ENCODE measurements at regions not wholly inside any gene's neighbourhood (a gene's known extent, or its start where the extent isn't known, plus 50 kb on each side); places are given as distances from the start of the nearest gene placed in this dataset.

- H3K4me3 Mint-ChIP-seq (ENCODE audit: unreplicated experiment), result no peak overlapping the region
- no peak overlapping the region for H3K27ac Mint-ChIP-seq (ENCODE audit: unreplicated experiment)
- no peaks in the 10 kb centered on the region for H3K9me3 Mint-ChIP-seq (ENCODE audit: unreplicated experiment)
- no peak for TF ChIP-seq CTCF (IDR thresholded peaks at IDR 0.05)
- H3K27me3 Mint-ChIP-seq (ENCODE audit: unreplicated experiment), result peaks cover 25% of the 10 kb centered on the region
- no peaks in the 10 kb centered on the region for H3K36me3 Mint-ChIP-seq (ENCODE audit: unreplicated experiment)
- DNase-seq (ENCODE audit: extremely low spot score, unreplicated experiment), result no peak
- peaks cover 11% of the 10 kb centered on the region for H3K4me1 Mint-ChIP-seq (ENCODE audit: unreplicated experiment)
Measured at GRCh38 chr3:72295962-72296450, 511.1 kb upstream of the PROK2 start.

- H3K9me3 Mint-ChIP-seq (ENCODE audit: unreplicated experiment), result no peaks in the 10 kb centered on the region
- peaks cover 16% of the 10 kb centered on the region for H3K4me1 Mint-ChIP-seq (ENCODE audit: unreplicated experiment)
- H3K27ac Mint-ChIP-seq (ENCODE audit: unreplicated experiment), result no peak overlapping the region
- peaks cover 29% of the 10 kb centered on the region for H3K27me3 Mint-ChIP-seq (ENCODE audit: unreplicated experiment)
- no peak for DNase-seq (ENCODE audit: extremely low spot score, unreplicated experiment)
- no peaks in the 10 kb centered on the region for H3K36me3 Mint-ChIP-seq (ENCODE audit: unreplicated experiment)
- H3K4me3 Mint-ChIP-seq (ENCODE audit: unreplicated experiment), result no peak overlapping the region
- TF ChIP-seq CTCF (IDR thresholded peaks at IDR 0.05), result no peak
Measured at GRCh38 chr3:72295276-72295961, 510.5 kb upstream of the PROK2 start.

GRCh38 chr3:72290859-72291638, 506.1 kb upstream of the PROK2 start:
- H3K9me3 Mint-ChIP-seq (ENCODE audit: unreplicated experiment), result no peaks in the 10 kb centered on the region
- TF ChIP-seq CTCF (IDR thresholded peaks at IDR 0.05), result no peak
- no peak overlapping the region for H3K27ac Mint-ChIP-seq (ENCODE audit: unreplicated experiment)
- no peak overlapping the region for H3K4me3 Mint-ChIP-seq (ENCODE audit: unreplicated experiment)
- H3K27me3 Mint-ChIP-seq (ENCODE audit: unreplicated experiment), result peaks cover 46% of the 10 kb centered on the region
- H3K4me1 Mint-ChIP-seq (ENCODE audit: unreplicated experiment), result peaks cover 20% of the 10 kb centered on the region
- no peak for DNase-seq (ENCODE audit: extremely low spot score, unreplicated experiment)
- no peaks in the 10 kb centered on the region for H3K36me3 Mint-ChIP-seq (ENCODE audit: unreplicated experiment)

GRCh38 chr3:72289692-72290071, 504.7 kb upstream of the PROK2 start:
- no peak for TF ChIP-seq CTCF (IDR thresholded peaks at IDR 0.05)
- Mint-ChIP-seq H3K36me3 (ENCODE audit: unreplicated experiment) (no peaks in the 10 kb centered on the region), H3K4me3 (ENCODE audit: unreplicated experiment) (no peak overlapping the region), H3K27me3 (ENCODE audit: unreplicated experiment) (peaks cover 59% of the 10 kb centered on the region), H3K9me3 (ENCODE audit: unreplicated experiment) (no peaks in the 10 kb centered on the region), H3K4me1 (ENCODE audit: unreplicated experiment) (peaks cover 20% of the 10 kb centered on the region), H3K27ac (ENCODE audit: unreplicated experiment) (no peak overlapping the region)
- no peak for DNase-seq (ENCODE audit: extremely low spot score, unreplicated experiment)

Data from osteocyte (in vitro differentiated cells).